HEK293T (cell line): ENCODE measurements at regions not wholly inside any gene's neighbourhood (a gene's known extent, or its start where the extent isn't known, plus 50 kb on each side); places are given as distances from the start of the nearest gene placed in this dataset.

Source experiments
- FOXM1 ChIP-seq: fragments of 450-650 bp; IDR thresholded peaks from 2 replicates; pipeline ENCODE4 v1.6.1; 2017; ENCODE audit warnings: mild to moderate bottlenecking, borderline replicate concordance
- L3MBTL2 ChIP-seq: fragments of 450-650 bp; conservative IDR thresholded peaks from 2 replicates; pipeline ENCODE4 v1.6.1; 2016; ENCODE audit warnings: mild to moderate bottlenecking
- SP1 ChIP-seq: fragments of 450-650 bp; IDR thresholded peaks from 2 replicates; pipeline ENCODE4 v1.6.1; 2017
- SUZ12 ChIP-seq: fragments of 450-650 bp; IDR thresholded peaks from 2 replicates; pipeline ENCODE4 v1.6.1; 2016; ENCODE audit warnings: mild to moderate bottlenecking
- ZNF384 ChIP-seq: fragments of 450-650 bp; IDR thresholded peaks from 2 replicates; pipeline ENCODE4 v1.6.1; 2016

GRCh38 chr2:181198183-181198864 is 217.9 kb downstream of the UBE2E3 start:
- TF ChIP-seq ZNF384, result no peak
- no peak for TF ChIP-seq SUZ12
- no peak for TF ChIP-seq FOXM1
- TF ChIP-seq L3MBTL2, result no peak
- TF ChIP-seq SP1, result no peak
